DOHH2 (cell line): ENCODE measurements at regions not wholly inside any gene's neighbourhood (a gene's known extent, or its start where the extent isn't known, plus 50 kb on each side); places are given as distances from the start of the nearest gene placed in this dataset.

Source experiments
- CTCF ChIP-seq: fragments of 200-600 bp; sonication (generic); IDR thresholded peaks from one replicate; pipeline ENCODE4 v1.5.1; 2014; ENCODE audit warnings: antibody characterized with exemption, mild to moderate bottlenecking, low read depth, low read length; ENCODE audit not compliant: poor library complexity, severe bottlenecking
- EZH2phosphoT487 ChIP-seq: fragments of 200-600 bp; sonication (generic); IDR thresholded peaks from 2 replicates; pipeline ENCODE4 v1.6.1; 2017; ENCODE audit warnings: borderline replicate concordance, mild to moderate bottlenecking, antibody characterized with exemption, low read length, moderate library complexity, mixed read lengths

- TF ChIP-seq CTCF (no peak), EZH2phosphoT487 (no peak)
Observed at GRCh38 chr2:67574230-67574629, 177.1 kb downstream of the ETAA1 start.
